Fibroblast of pulmonary artery (primary cell): ENCODE measurements at regions not wholly inside any gene's neighbourhood (a gene's known extent, or its start where the extent isn't known, plus 50 kb on each side); places are given as distances from the start of the nearest gene placed in this dataset.

Experiments used
- DNase-seq: peaks from one replicate; pipeline ENCODE4 v3.0.0-alpha.2; 2010; ENCODE audit warnings: low read depth
- H3K4me3 ChIP-seq: replicated peaks from 2 replicates; pipeline ENCODE4 v1.5.1; 2011; ENCODE audit warnings: low read depth, mild to moderate bottlenecking, control low read depth, low read length, moderate library complexity
- TF ChIP-seq, protein P1 (sequence below): IDR thresholded peaks from 2 replicates; pipeline ENCODE4 v1.5.1; 2011; ENCODE audit warnings: mild to moderate bottlenecking, control low read depth, low read length, inconsistent platforms; ENCODE audit errors: missing control alignments

DNA sequence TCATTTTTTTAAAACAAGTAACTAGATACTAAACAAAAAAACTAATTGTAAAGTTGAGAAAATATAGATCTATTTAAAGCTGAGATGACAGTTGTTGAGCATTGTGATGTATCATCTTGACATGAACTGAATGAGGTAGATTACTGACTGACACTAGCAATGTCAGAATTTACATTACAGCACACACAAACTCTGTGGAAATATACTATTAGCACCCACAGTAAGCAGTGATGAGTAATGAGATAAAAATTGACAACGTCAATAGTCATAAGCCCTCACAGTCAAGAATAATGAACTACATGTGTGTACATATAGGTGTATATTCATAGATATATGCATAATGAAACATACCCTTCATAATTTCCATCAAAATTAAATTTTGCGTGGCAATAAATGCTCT lies 368.4 kb downstream of the TFEC start:
- no peak for DNase-seq
- TF ChIP-seq, protein P1, sequence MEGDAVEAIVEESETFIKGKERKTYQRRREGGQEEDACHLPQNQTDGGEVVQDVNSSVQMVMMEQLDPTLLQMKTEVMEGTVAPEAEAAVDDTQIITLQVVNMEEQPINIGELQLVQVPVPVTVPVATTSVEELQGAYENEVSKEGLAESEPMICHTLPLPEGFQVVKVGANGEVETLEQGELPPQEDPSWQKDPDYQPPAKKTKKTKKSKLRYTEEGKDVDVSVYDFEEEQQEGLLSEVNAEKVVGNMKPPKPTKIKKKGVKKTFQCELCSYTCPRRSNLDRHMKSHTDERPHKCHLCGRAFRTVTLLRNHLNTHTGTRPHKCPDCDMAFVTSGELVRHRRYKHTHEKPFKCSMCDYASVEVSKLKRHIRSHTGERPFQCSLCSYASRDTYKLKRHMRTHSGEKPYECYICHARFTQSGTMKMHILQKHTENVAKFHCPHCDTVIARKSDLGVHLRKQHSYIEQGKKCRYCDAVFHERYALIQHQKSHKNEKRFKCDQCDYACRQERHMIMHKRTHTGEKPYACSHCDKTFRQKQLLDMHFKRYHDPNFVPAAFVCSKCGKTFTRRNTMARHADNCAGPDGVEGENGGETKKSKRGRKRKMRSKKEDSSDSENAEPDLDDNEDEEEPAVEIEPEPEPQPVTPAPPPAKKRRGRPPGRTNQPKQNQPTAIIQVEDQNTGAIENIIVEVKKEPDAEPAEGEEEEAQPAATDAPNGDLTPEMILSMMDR, result no peak

DNA sequence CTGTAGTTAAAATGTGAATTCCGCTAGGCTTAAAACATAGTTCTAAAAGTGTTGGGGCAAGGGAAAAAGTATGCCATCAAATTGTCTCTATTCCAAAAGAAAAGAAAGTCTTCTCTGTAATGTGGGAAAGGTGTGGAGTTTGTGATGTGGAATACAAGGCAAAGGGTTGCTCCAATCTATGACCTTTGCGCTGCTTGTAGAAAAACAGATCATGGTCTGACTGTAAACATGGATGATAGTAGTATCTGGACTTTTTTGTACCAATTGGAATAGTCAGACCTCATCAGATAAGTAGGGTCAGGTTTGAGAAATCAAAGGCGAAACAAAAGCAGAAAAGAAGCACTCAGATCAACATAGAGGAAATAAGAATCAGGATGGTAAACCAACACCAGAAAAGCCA lies 372.3 kb downstream of the TFEC start:
- TF ChIP-seq, protein P1, result no peak
- no peak overlapping the region for H3K4me3 ChIP-seq
- no peak for DNase-seq

More for the DNA sequence above, 368.4 kb downstream of the TFEC start:
- no peak overlapping the region for H3K4me3 ChIP-seq

DNA sequence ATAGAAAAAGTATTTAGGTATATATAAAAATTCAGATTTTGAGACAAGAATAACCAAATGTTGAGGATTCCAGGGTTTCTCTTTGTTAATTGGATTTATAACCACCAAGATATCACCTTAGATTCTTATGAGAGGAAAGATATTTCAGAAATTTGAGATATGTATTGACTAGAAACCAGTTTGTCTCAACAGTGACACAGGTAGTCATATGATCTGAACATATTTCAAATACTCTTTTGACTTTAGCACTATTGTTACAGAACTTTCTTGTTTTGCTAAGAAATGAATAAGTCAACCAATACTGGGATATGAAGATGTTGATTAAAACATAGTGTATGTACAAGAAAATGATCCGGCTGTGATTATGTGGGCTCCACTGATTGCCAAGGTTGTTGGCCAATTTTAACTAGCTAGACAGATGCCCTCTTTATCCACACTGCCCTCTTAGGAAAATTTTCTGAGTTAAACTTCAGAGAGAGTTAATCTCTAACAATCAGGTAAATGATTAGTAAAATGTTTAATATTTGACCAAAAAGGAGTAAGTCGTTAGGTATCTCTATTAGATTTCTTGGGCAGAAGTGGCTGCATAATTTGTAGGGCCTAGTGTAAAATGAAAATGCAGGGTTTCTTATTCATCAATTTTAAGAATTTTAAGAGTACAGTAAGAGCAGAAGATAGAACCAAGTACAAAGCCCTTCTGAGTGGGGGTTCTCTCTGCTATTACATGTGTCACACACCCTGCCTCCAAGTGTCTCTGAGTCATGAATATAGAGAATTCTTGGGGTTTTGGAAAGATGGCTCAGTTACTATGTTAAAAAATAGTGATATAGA lies 376.0 kb downstream of the TFEC start:
- no peak for DNase-seq
- TF ChIP-seq, protein P1, result no peak
- H3K4me3 ChIP-seq, result no peak overlapping the region

DNA sequence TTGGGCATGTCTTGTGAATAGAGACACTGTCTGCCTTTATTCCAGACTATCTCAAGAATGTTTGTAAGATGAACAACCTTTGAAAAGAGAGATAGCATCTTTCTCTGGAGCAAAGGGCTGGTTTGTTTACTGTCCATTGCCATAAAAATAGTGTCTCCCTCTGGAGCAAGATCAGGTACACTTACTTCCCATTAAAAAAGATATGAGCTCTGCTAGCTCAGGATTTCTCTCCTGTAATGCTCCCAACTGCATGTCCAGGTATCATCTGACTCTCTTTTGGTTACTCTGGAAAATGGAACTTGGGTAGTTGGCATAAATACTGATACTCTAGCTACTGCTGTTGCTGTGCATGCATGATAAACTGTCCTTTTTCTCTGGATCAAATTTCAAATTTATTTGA lies 381.1 kb downstream of the TFEC start:
- H3K4me3 ChIP-seq, result no peak overlapping the region
- DNase-seq, result no peak
- TF ChIP-seq, protein P1, result no peak

DNA sequence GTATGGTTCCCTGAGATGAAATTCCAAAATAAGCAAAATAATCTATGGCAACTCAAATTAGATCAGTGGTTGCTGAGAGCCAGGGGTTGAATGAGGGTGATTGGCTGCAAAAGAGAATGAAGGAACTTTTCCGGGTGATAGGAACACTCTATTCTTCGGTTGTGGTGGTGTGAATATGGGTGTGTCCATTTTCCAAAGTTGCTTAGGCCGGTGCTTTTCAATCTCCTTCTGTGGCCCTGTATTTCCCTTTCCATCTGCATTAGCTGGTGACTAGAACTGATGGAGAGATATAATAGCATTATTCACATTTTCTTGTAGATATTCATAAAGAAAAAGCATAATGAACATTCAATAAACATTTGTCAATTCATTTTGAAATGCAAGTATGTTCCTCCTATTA lies 382.9 kb downstream of the TFEC start:
- H3K4me3 ChIP-seq, result no peak overlapping the region
- no peak for DNase-seq
- TF ChIP-seq, protein P1, result no peak

DNA sequence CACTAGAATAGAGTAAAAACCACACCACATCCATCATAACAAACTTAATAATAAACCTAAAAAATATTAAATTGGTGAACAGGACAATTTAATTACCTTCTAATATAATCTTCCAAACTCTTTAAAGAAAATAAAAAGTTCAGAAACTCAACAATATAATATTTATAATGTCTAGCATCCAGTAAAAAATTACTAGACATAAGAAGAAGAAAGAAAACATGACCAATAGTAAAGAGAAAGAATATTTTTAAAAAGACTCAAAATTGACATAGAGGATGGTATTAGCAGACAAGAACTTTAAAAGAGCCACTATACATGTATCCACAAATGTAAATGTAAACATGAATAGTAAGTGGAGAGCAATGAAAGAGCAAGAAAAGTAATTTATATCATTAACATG lies 388.4 kb downstream of the TFEC start:
- no peak overlapping the region for H3K4me3 ChIP-seq
- TF ChIP-seq, protein P1, result no peak
- DNase-seq, result no peak

DNA sequence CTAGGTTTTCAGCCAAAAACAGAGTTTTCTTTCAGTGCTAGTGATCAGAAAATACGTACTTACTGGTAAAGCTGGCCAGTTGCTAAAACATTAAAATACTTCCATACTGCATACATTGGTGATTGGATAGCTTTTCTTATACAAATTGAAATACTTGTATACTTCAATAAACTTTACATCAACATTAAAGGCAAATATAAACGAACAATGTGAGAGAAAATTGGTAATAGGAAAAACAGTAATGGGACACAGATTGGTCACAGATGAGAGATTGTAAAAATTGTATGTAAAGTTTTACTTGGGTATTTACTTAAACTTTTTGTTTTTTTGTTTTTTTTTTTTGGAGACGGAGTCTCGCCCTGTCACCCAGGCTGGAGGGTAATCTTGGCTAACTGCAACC lies 391.7 kb downstream of the TFEC start:
- no peak for DNase-seq
- TF ChIP-seq, protein P1, result no peak
- H3K4me3 ChIP-seq, result no peak overlapping the region
